ENCODE measurements at regions not wholly inside any gene's neighbourhood (a gene's known extent, or its start where the extent isn't known, plus 50 kb on each side); places are given as distances from the start of the nearest gene placed in this dataset.
A peak's percentile ranks its signal among the peaks of the same experiment; 100 is the strongest.
"Not testable (repeated sequence)": the region's sequence is repeated elsewhere in the genome, so short reads cannot be mapped to it uniquely, and the experiment has no call there.

DNA sequence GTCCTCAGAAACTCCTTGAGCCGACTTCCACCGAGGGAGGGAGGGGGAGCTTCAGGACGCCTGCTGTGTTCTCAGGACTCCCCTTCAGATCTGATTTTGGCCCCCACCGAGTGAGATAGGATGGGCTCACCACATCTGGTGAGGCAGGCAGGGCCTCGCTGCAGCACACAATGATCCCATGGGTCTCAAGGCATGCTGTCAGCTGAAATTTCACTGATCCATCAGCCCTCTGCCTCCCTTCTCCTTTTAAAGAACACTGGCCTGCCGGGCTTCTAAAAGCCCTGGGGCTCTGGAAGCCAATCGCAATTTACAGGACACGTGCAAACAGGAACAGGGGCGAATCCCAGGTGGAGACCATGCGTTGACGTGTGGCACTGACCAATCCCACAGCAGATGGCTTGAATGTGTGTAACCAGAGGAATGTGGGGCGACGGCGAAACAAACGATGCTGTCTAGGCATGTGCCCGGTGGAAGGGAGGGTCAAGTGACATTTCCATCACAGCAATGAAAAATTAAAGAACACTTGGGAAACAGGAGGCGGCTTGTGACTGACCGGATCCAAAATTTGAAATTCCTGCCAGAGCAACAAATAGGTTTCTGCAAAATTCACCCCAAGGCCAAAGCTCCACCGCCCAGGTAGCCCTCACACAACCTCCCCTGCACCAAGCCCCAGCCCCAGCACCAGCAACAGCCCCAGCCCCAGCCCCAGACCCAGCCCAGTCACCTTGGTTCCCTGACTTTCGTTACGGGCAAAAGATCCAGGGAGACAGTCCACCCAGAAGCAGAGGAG, 167.1 kb upstream of the ZNF337 start:
- ATAC-seq, result peak; percentile 44

DNA sequence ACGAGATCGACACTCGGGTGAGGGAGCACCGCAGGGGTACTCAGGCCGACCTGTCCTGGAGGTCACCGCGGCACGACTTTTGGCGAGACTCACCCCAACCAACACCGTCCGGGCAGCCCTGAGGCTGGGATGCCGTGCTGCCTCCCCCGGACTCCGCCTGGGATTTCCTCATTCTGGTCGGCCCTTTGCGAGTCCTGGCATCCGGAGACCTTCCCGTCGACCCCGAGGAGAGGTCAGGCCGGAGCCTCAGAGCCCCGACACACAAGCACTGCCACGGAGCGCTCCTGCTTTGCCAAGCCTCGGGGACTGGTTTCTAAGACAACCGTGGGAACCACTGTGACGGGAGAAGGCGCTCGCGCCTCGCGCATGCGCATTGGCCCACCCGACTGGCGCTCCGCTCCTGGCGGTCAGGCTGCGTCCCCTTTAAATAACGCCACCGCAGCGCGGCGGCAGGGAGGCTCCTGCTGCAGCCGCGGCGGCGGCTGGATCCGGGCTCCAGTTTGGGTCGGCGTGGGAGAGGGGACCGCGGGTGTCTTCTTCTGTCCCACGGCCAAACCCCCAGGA, 166.4 kb upstream of the ZNF337 start:
- peak; percentile 58 for ATAC-seq

DNA sequence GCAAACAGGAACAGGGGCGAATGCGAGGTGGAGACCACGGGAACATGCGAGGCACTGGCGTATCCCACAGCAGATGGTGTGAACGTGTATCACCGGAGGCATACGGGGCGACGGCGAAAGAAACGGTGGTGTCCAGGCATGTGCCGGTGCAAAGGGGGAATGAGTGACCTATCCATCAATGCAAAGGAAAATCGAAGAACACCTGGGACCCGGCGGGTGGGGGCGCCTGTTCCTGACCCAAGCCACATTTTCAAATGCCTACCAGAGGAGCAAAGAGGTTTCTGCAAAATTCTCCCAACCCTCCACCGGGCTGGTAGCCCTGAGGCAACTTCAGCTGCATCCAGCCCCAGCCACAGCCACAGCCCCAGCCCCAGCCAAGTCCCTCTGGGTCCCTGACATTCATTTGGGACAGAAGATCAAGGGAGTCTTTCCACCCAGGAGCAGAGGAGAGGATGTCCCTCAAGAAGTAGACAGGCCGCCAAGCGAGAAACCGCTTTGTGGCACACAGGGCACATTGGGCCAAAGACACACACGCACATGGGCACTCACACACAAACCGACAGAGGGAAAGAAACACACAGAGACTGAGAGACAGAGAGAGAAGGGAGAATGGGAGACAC, 164.0 kb upstream of the ZNF337 start:
- ATAC-seq, result no peak

DNA sequence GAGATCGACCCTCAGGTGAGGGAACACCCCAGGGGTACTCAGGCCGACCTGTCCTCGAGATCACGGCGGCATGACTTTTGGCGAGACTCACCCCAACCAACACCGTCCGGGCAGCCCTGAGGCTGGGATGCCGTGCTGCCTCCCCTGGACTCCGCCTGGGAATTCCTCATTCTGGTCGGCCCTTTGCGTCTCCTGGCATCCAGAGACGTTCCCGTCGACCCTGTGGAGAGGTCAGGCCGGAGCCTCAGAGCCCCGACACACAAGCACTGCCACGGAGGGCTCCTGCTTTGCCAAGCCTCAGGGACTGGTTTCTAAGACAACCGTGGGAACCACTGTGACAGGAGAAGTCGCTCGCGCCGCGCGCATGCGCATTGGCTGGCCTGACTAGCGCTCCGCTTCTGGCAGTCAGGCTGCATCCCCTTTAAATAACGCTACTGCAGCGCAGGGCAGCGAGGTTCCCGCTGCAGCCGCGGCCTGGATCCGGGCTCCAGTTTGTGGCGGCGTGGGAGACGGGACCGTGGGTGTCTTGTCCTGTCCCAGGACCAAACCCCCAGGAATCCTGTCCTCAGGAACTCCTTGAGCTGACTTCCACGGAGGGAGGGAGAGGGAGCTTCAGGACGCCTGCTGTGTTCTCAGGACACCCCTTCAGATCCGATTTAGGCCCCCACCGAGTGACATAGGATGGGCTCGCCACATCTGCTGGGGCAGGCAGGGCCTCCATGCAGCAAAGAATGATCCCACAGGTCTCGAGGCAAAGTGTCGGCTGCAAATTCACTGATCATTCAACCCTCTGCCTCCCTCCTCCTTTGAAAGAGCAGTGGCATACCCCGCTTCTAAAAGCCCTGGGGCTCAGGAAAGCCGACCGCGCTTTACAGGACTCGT, 163.2 kb upstream of the ZNF337 start:
- peak; percentile 36 for ATAC-seq

DNA sequence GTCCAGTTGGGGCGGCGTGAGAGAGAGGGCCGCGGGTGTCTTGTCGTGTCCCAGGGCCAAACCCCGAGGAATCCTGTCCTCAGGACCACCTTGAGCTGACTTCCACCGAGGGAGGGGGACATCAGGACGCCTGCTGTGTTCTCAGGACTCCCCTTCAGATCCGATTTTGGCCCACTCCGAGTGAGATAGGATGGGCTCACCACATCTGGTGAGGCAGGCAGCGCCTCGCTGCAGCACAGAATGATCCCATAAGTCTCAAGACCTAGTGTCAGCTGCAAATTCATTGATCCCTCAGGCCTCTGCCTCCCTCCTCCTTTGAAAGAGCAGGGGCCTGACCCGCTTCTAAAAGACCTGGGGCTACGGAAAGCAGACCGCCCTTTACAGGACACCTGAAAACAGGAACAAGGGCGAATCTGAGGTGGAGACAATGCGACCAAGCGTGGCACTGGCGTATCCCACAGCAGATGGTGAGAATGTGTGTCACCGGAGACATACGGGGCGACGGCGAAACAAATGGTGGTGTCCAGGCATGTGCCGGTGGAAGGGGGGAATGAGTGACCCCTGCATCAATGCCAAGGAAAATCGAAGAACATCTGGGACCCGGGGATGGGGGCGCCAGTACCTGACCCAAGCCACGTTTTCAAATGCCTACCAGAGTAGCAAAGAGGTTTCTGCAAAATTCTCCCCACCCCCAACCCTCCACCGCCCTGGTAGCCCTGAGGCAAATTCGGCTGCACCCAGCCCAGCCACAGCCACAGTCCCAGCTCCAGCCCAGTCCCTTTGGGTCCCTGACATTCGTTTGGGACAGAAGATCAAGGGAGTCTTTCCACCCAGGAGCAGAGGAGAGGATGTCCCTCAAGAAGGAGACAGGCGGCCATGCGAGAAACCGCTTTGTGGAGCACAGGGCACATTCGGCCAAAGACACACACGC, 162.1 kb upstream of the ZNF337 start:
- ATAC-seq, result no peak

DNA sequence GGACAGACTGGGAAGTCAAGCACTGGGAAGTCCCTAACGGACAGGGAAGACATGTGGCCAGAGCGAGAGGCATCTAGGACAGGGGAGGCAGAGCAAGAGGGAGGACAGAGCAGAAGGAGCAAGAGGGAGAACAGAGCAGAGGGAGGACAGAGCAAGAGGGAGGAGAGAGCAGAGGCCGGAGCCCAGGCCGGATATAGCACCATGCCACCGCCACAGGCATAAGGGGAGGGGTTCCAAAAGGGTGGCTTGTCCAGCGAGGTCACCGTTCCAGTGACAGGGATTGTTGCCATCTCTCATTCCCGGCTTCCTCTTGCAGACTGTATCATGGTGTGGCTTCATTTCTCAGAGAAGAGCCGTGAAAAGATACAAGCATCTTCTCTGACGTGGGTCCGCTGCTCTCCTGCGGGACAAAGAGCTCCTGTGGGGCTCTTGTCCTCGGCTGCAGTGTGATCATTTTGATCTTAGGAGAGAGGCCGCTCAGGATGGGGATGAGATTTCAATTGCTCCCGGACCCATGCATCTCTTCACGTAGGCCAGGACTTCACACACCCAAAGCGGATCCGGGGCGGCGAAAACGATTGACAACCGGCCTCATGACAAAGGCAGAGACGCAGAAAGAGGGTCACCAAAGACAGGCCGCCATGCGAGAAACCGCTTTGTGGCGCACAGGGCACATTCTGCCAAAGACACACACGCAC, 160.6 kb upstream of the ZNF337 start:
- not testable (repeated sequence) for ATAC-seq

DNA sequence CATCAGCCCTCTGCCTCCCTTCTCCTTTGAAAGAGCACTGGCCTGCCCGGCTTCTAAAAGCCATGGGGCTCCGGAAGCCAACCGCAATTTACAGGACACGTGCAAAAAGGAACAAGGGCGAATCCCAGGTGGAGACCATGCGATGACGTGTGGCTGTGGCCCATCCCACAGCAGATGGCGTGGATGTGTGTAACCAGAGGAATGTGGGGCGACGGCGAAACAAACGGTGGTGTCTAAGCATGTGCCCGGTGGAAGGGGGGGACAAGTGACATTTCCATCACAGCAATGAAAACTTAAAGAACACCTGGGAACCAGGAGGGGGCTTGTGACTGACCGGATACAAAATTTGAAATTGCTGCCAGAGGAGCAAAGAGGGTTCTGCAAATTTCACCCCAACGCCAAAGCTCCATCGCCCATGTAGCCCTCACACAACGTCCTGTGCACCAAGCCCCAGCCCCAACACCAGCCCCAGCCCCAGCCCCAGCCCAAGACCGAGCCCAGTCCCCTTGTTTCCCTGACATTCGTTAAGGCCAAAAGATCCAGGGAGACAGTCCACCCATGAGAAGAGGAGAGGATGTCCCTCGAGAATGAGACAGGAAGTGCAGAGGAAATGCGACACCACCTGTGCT, 159.7 kb upstream of the ZNF337 start:
- no peak for ATAC-seq

DNA sequence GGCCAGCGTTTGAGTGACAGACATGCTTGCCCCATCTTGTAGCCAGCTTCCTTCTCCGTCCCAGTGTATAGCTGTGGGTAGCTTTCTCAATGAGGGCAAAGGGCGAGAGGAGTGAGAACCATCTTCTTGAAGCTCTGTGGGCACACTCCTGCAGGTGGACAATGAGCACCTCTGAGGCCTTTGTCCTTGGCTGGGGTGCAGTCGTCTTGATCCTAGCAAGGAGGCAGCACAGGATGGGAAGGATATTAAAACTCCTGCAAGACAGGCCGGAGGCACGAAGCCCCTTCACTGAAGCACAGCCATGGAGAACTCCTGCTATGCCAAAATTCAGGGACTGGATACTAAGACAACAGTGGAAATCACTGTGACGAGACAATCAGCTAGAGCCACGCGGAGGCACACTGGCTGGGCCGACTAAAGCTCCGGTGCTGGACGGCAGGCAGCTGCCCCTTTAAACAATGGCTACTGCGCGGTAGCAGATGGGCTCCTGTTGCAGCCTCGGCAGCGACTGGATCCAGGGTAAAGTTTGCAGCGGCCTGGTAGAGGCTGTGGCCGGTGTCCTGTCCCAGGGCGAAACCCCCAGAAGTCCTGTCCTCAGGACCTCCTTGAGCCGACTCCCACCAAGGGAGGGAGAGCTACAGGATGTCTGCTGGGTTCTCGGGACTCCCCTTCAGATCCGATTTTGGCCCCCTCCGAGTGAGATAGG, 159.0 kb upstream of the ZNF337 start:
- ATAC-seq, result not testable (repeated sequence)

DNA sequence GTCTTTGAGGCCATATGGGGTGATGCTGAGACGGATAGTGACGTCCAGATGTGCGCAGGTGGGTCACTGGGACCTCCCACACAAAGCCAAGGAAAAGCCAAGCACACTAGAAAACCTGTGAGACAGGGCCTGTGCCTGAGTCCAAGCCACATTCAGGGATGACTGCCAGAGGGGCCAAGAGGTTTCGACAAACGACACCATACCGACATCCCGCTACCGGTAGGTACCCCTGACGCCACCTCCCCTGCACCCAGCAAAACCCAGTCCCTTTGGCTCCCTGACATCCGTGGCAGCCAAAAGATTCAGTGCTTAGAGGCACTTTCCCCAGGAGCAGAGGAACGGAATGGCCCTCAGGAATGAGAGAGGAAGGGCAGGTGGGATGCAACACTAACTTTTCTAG, 158.0 kb upstream of the ZNF337 start:
- ATAC-seq, result not testable (repeated sequence)

DNA sequence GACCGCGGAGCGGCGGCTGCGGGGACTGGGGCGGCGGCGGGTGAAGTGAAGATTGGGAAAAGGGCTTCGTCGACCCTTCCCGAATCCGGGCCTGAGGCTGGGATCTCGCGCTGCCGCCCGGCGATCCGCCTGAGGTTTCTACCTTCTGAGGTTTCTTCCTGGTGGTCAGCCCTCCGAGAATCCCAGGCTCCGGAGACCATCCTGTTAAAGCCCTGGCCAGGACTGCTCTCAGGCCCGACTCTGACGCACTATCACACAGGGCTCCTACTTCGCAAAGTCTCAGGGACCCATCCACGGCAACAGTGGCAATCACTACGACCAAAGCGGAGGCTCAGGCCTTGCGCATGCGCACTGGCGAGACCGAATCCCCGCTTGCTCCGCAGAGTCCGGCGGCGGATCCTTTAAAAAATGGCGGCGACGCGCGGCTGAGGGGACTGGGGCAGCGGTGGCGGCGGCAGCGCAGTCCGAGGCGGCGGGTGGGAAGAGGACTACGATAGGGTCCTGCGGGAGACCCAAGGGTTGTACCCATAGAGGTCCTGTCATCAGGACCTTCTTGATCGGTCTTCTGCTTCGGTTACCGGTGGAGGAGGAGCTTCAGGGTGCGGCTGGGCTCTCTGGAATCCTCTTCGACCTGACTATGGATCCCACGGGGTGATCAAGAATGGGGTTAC, 157.2 kb upstream of the ZNF337 start:
- ATAC-seq, result peak; percentile 31

DNA sequence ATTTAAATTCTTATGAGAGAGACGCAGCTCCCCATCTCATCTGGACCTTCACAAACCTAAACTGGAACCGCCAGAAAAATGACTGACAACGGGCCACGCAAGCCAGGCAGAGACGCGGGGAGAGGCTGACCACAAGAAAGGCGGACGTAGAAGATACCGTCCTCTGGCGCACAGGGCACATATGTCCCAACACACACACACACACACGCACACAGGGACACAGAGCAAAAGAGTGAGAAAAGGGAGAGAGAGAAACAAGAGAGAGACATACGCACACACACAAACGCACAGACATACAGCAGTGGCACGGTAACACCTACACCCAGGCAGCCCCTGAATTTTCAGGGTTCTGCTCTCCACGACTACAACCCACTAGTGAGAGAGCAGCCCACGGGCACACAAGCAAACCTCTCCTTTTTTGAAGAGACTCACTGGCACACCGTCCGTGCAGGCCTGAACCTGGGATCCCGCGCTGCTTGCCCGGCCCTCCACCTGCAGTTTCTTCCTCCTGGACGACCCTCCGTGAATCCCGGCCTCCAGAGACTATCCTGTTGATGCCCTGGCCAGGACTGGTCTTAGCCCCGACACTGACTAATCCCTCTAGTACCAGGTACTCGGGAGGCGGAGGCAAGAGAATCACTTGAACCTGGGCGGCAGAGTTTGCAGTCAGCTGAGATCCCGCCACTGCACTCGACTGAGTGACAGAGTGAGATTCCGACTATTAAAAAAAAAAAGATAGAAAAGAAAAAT, 156.5 kb upstream of the ZNF337 start:
- ATAC-seq, result not testable (repeated sequence)

DNA sequence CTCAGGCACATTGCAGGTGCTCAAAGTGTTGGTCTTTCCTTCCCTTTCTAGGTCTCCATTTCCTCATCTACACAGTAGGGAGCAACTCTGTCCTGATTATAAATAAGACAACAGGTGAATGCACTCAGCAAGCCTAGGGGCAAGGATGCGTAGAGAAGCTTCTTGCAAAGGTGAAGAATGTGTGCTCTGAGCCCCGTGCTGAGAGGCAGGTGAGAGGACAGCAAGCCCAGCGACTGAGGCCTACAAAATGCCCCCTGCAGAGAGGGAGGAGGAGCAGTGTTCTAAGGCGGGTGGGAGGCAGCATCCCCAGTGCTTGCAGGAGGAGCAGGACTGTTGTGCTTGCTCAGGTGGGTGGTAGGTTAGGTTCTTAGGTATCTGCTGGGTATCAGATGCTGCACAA, 153.5 kb upstream of the ZNF337 start:
- not testable (repeated sequence) for ATAC-seq

DNA sequence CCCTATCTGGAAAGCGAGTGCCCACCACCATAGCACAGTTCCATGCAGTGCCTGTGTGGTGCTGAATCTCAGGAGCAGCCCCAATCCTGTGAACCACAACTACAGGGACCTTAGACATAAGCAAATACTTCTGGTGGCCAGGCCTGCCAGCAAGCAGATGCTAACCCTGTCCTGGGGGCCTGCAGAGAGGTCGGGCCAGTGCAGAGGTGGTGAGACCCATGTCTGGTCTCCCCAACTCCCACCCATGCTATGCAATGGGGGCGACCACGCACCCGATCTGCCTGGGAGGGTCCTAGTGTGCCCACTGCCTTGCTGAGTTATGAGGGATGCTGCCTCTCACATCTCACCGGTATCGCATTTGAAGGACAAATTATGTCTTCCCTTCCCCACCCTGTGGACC, 151.6 kb upstream of the ZNF337 start:
- no peak for ATAC-seq

DNA sequence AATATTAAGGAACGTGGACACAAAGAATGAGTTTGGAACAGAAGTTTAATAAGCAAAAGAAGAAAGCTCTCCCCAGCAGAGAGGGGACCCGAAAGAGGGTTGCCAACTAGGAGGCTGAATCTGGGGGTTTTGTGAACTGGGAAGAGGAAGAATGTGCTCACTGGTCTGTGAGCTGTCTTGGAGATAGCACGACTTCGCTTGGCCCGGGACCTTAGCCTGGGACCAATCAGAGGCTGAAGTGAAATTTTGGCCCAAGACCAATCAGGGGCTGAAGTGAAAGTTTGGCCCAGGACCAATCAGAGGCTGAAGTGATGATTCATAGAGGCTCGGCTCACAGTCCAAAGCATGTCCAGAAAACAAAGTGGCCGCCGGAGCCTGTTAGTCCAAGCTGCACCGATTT, 148.0 kb upstream of the ZNF337 start:
- ATAC-seq, result not testable (repeated sequence)

DNA sequence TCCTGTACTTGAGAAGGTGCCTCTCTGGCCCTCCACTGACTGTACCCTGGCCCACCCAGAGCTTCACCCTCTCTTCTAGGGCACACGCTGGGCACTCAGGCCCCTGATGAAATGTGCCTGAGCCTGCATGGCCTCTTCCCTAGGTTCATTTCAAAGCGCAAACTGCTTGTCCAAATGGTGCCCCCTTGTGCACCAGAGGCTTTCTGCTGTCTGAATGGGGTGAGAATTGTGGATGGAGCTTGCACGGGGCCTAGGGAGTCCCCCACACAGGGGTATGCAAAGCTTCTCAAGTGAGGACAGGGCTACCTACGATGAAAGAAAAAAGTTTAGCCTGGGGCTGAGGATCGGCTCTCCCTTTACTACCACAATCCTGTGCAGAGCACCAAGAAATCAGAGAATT, 116.9 kb upstream of the ZNF337 start:
- not testable (repeated sequence) for ATAC-seq

DNA sequence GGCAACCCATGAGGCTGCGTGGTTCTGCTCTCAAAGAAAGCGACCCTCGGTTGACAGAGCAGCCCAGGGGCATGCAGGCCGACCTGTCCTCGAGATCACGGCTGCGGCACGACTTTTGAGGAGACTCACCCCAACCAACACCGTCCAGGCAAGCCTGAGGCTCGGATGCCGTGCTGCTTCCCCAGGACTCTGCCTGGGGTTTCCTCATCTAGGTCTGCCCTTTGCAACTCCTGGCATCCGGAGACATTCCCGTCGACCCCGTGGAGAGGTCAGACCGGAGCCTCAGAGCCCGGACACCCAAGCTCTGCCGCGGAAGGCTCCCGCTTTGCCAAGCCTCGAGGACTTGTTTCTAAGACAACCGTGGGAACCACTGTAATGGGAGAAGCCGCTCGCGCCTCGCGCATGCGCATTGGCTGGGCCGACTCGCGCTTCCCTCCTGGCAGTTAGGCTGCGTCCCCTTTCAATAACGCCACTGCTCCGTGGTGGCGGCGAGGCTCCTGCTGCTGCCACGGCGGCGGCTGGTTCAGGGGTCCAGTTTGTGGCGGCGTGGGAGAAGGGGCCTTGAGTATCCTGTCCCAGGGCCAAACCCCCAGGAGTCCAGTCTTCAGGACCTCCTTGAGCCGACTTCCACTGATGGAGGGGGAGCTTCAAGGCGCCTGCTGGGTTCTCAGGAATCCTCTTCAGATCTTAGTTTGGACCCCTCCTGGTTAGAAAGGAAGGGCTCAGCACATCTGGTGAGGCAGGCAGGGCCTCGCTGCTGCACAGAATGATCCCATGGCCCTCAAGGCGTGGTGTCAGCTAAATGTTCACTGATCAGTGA, 101.7 kb upstream of the ZNF337 start:
- ATAC-seq, result not testable (repeated sequence)

DNA sequence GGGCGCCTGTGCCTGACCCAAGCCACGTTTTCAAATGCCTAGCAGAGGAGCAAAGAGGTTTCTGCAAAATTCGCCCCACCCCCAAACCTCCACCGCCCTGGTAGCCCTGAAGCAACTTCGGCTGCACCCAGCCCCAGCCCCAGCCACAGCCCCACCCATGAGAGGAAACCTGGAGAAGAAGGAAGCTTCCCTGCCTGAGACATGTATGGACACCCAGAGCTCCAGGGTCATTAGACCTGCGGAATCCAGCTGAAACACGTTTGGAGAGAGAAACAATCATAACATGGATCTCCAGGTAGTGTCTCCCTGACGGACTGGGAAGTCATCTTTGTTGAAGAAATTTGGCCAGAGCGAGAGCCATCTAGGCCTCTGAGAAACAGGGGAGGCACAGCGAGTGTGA, 100.4 kb upstream of the ZNF337 start:
- peak; percentile 89 for ATAC-seq

DNA sequence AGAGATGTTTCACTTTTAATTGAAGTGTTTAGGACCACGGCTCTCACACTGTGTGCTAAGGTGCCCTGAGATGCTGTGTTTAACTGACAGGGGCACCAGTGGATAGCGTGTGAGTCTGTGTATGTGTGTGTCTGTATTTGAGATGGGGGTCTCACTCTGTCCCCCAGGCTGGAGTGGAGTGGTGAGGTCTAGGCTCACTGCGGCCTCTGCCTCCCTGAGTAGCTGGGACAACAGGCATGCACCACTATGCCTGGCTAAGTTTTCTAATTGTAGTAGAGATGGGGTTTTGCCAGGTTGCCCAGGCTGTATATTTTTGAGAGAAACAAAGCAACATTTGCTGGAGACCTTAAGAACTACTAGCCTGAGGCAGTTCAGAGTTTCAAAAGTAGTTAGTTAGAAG, 80.6 kb upstream of the ZNF337 start:
- not testable (repeated sequence) for ATAC-seq

All from esophagus mucosa (tissue), 1 donor.